Endothelial cell of hepatic sinusoid (primary cell): ENCODE measurements at regions not wholly inside any gene's neighbourhood (a gene's known extent, or its start where the extent isn't known, plus 50 kb on each side); places are given as distances from the start of the nearest gene placed in this dataset.

ENCODE experiments used
- in situ Hi-C: cut with HindIII; loops from 2 replicates; pipeline ENCODE4 v1.10.0; 2017; ENCODE audit warnings: low sequenced_read_pairs

GRCh38 chr3:73772076-73772886, 147.5 kb upstream of the PDZRN3 start:
- in situ Hi-C loops: no loop called here

DNA sequence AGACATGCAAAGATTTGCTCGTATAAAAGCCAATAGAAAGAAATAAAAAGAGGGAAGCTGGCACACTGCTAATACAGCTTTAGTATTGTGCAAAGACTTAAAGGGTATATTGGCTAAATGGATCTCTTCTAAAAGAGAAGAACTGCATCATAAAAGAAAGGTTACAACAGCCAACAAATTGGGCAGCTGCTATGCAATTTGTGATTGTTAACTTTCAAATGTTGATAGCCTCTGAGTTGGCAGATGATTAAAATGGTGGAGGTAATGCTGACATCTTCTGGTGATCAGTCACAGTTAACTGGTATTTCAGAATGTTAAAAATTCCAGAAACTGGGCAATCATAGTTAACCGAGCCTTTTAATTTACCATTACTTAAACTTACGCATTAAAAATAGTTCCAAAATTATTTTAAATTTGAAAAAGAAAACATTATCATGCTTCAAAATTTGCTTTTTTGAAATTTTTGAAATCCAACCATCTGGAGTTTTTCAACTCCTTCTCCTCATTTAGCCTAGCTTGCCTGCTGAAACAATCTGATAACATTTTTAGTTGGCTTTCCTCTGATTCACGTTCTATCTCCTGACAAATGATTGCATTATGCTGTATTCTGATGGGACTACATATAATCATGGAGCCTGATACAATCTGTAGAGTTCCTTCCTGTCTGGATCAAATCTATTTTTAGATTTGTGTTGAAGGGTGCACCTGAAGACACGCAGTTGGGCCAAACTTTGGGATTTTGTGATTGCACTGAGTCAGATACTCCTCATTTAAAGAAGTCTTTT, 144.0 kb upstream of the PDZRN3 start:
- in situ Hi-C loops: no loop called here

DNA sequence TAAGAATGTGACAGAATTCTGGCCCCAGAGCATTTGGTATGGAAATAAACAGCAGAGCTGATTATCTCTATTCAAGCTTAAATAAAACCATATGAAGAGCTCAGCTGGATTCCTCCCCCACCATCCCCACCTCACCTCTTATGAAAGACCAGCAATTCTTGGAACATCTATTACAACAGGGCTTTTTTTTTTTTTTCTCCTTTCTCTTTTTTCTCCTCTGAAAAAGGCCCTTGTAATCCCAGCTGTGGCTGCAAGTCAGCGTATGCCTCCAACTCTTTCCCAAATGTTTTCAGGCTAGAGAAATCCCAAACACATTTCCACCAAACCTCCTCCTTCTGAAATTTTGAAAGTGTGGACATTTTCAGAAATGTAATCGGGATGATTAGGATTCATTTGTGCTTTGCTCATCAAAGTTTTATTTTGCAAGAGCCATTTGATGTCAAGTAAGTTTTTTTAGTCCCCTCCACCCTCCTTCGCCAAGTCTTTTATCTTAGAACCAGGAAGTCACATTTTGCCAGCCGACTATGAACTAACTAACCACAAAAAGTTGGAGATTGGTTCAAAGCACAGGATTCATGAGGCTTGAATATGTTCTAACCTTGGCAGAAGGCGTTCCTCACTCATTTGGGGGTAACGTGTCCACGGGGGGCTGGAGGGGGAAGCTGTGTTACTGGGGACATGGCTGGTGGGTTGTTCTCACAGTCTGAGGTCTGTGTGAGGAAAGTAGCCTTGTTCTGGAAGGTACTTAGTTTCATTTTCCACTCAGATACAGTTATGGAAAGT, 142.0 kb upstream of the PDZRN3 start:
- in situ Hi-C loops: no loop called here

DNA sequence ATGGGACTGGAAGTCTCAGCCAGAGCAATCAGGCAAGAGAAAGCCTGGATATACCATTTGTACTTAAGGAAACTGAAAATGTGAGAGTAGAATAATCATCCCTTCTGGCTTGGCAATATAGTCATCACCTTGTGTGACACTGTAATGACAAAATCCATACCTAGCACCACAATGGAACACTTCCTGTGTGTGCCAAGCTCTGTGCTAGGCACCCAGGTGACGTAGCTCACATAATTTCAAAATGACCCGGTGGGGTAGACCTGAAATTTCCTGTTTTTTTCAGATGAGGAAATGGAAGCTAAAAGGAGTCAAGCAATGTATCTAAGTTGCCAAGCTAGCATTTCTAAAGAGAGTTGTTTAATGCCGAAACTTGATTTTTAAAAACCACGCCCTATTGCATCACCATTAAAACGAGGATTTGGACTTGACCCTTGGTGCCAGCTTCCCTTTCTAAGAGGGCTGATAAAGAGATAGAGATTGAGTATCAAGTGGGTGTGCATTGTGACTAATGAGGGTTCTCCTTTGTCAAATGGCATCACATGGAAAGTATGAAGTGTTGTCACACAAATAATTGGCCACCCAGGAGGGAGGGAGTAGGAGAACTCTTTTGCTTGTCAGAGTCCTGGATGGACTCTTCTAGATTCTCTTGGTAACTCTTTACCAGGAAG, 141.3 kb upstream of the PDZRN3 start:
- in situ Hi-C loops: no loop called here

GRCh38 chr3:73762855-73763254, 138.1 kb upstream of the PDZRN3 start:
- in situ Hi-C loops: no loop called here

- in situ Hi-C loops: no loop called here
Observed at GRCh38 chr3:73759297-73759711, 134.6 kb upstream of the PDZRN3 start.

- in situ Hi-C loops: no loop called here
Observed at GRCh38 chr3:73757536-73757935, 132.8 kb upstream of the PDZRN3 start.

DNA sequence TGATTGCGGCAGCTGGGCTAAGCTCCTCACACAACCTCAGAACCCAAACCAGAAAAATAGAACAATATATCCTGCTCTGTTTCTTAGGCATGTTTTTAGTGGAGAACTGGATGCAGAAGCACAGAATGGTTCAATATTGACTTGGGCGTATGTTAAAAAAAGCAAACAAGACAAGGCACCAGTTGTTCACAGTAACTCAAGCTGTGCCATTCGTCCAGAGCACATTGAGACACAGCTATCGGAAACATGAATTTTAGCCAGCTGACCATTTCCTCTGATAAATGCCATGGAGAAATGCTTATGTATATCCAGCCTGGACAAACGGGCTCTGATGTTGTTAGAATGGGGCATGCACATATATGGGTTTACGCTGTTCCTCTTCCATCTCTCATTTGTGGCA, 129.2 kb upstream of the PDZRN3 start:
- in situ Hi-C loops: no loop called here

DNA sequence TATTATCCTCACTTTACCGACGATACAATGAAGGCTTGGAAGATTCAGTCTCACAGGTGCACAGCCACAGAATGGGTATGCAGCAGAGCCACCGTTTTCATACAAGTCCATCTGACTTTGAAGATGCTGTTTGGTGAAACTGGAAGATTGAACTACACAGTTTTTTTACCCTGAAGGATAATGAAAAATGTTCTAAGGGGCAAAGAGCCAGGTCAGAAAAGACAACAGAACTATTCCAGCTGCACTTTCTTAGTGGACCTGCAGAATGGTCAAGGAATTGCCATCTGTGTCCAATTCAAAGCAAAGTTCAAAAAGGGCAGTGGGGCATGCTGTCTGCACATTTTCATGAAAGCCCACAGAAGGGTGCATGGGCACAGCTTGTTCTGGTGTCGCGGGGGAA, 127.6 kb upstream of the PDZRN3 start:
- in situ Hi-C loops: no loop called here

DNA sequence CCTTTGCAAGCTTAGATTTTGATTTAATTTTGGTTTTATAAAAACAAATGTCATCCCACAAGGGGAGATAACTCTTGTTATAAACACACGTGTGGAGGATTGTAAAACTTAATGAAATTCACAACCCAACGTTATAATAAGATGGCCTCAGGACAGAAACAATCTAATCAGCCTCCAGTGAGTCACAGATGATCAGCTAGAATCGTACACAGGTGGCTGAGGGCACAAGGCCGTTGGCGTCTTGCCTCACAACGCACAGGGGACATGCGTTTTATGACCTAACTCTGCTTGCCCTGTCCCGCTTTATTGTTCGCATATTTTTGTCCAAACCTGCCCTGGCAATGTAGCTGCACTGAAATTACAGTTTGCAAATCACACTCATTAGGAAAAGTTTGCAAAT, 121.9 kb upstream of the PDZRN3 start:
- in situ Hi-C loops: no loop called here

DNA sequence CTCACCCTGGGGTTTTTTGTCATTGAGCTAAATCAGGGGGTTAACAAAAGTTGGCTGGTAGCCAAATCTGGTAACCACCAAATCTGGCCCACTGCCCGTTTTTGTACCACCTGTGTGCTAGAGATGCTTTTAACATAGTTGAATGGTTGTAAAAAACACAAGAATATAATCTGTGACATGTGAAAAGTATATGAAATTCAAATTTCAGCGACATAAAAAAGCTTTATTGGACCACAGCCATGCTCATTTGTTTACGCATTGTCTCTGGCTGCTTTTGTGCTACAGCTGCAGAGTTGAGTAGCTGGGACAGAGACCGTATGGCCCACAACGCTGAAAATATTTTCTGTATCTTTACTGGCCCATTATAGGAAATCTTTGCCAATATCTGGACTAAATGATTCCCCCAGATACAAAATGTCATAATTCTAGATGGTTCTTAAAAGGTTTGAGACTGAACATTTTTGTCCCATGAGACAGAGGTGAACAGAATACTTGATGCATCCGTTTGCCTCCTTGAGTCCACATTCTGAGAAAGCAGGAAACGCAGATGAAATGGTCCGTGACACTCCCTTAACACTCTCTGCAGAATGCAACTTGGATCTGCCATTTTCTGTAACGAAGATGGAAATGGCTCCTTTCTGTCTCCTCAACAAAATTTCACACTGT, 120.9 kb upstream of the PDZRN3 start:
- in situ Hi-C loops: no loop called here

DNA sequence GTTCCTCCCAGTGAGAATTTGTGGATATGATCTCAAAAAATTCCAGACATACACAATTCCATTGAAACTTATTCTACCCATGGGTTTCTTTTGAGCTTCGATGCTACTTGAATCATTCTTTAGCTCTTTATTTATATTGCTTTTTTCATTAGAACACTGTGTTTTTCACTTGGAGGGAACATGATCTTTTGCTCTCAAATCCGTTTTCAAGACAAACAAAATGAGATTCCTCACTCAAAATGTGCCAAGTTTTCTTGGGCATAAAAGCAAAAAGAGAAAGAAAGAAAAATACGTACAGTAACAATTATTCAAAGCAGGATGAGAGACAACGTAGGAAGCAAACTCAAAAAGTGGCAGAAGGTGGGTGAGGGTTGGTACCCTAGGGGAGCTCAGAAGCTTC, 118.8 kb upstream of the PDZRN3 start:
- in situ Hi-C loops: no loop called here

GRCh38 chr3:73739791-73740453, 115.2 kb upstream of the PDZRN3 start:
- in situ Hi-C loops: no loop called here

- in situ Hi-C loops: no loop called here
Observed at GRCh38 chr3:73738711-73739110, 114.0 kb upstream of the PDZRN3 start.

DNA sequence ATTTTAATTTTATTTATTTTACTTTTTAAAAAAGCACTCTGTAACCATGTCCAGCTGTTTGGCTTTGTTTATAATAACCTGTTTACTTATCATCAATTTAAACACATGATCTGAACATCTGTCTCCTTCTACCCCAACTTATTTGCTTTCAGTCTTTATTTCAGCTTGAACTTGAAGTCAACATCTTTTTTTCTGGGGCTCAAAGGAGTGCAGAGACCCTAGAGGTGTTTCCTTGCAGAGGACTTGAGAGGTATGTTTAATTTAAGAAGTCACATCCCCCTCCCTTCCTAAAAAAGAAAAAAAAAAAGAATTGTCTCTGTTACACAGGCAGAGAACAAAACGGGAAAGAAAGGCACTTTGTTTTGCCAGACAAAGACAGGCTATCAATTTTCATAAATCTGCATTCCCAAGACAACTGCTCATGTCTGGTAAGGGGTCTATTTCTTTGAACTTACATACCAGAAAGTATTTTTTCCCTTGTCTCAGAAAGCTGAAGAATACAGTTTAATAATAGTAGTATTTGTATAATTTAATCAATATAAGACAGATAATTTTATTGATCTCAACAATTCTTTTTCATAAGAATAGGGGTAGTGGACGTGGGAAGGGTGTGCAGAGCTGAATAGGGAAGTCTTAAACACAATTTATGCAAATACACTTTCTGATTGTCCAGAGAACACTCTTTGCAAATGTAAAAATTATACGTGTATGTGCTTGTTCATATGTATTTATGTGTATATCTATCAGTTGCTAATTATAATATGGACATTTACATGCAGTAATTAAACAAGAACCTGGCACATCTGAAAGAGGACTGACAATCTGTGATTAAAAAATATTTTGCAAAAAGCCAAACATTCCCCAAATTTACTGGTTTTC, 109.7 kb upstream of the PDZRN3 start:
- in situ Hi-C loops: no loop called here

DNA sequence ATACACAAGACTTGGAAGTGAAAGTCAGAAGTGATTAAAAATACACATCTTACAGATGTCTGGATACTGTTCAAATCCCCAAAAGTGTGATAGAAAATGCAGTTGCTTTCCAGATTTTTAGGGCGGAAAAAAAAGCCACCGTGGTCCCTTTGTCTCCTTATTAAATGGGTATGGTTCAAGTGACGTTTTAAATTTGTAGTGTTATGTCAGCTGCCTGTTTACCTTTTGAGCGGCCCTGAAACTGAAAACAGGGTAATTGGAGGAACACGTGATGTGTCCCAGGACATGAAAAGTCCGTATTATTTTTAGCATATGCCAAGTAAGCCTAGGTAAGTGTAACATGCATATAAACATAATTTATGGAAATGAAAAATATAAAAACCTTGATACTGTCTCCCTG, 109.0 kb upstream of the PDZRN3 start:
- in situ Hi-C loops: no loop called here

DNA sequence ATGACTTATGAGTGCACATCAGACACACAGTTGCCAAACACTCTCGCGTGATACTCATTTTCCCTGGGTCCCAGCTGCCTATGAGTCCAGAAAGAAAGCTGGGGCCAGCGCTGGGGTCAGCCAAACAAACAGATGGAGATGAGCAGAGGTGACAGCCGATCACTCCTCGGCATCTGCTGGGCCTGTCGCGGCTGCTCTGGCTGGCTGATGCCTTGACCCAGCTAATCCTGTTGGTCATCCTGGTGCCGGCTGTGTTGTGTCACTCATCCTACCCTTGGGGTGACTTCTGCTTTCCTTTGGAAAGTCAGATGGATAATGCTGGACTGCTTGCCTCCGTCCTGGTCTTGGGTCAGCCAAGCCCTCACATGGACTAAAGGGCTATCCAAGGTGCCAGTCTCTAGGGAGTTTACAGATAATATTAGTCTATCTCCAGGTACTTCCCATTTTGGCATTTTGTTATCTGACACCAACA, 105.3 kb upstream of the PDZRN3 start:
- in situ Hi-C loops: no loop called here

GRCh38 chr3:73727854-73728253, 103.1 kb upstream of the PDZRN3 start:
- in situ Hi-C loops: no loop called here
